ENCODE measurements at regions not wholly inside any gene's neighbourhood (a gene's known extent, or its start where the extent isn't known, plus 50 kb on each side); places are given as distances from the start of the nearest gene placed in this dataset.

- TF ChIP-seq CTCF (IDR thresholded peaks at IDR 0.05) (no peak), EZH2 (IDR thresholded peaks at IDR 0.05; ENCODE audit: borderline replicate concordance, insufficient read depth, low read depth, low read length, poor library complexity, severe bottlenecking) (no peak)
Observed at GRCh38 chr10:62911210-62911963, 95.2 kb upstream of the EGR2 start.

Measured in B cell (primary cell).